A673 (cell line): ENCODE measurements at regions not wholly inside any gene's neighbourhood (a gene's known extent, or its start where the extent isn't known, plus 50 kb on each side); places are given as distances from the start of the nearest gene placed in this dataset.

ENCODE experiments used
- BruUV-seq: library from RNA; stranded (reverse); fragments of 400-500 nt; replicated peaks from 2 replicates; lab custom pipeline; 2021; lab: Mats Ljungman, UMichigan
- CTCF ChIA-PET: fragments of 300-600 bp; sonication (Branson Sonifier 250); formaldehyde crosslinking; loops from one replicate; lab custom pipeline; 2022; ENCODE audit warnings: antibody characterized with exemption; lab: Charles Lee
- POLR2A ChIA-PET: fragments of 300-600 bp; sonication (Branson Sonifier 250); formaldehyde crosslinking; loops from one replicate; lab custom pipeline; 2022; ENCODE audit warnings: antibody characterized with exemption; ENCODE audit not compliant: low non-redundant PET; lab: Charles Lee
- DNase-seq: peaks from one replicate; pipeline ENCODE4 v3.0.0-alpha.2; 2015; ENCODE audit warnings: low spot score
- H3K27ac ChIP-seq: fragments of 200-600 bp; sonication (generic); 2 replicates; pipeline ENCODE4 v1.5.1; 2016; ENCODE audit warnings: mixed run types, low read depth, mild to moderate bottlenecking, mixed read lengths, antibody characterized with exemption, low read length; ENCODE audit not compliant: poor library complexity, severe bottlenecking
- H3K27me3 ChIP-seq: fragments of 200-600 bp; sonication (generic); replicated peaks from 2 replicates; pipeline ENCODE4 v1.6.1; 2017; ENCODE audit warnings: mixed run types, low read depth, mild to moderate bottlenecking, mixed read lengths, antibody characterized with exemption, low read length; ENCODE audit not compliant: insufficient read depth, poor library complexity
- H3K36me3 ChIP-seq: fragments of 200-600 bp; sonication (generic); 2 replicates; pipeline ENCODE4 v1.6.1; 2016; ENCODE audit warnings: mixed run types, mild to moderate bottlenecking, mixed read lengths, antibody characterized with exemption, low read length; ENCODE audit not compliant: insufficient read depth, poor library complexity, severe bottlenecking
- H3K4me1 ChIP-seq: fragments of 200-600 bp; sonication (generic); 2 replicates; pipeline ENCODE4 v1.6.1; 2017; ENCODE audit warnings: mixed run types, mild to moderate bottlenecking, mixed read lengths, antibody characterized with exemption, low read length; ENCODE audit not compliant: insufficient read depth, poor library complexity, severe bottlenecking
- H3K4me3 ChIP-seq: fragments of 200-600 bp; sonication (generic); 2 replicates; pipeline ENCODE4 v1.5.1; 2016; ENCODE audit warnings: low read depth, mixed run types, mild to moderate bottlenecking, mixed read lengths, low read length; ENCODE audit not compliant: poor library complexity, severe bottlenecking
- H3K9me3 ChIP-seq: fragments of 200-600 bp; sonication (generic); 2 replicates; pipeline ENCODE4 v1.6.1; 2016; ENCODE audit warnings: mixed run types, low read depth, mild to moderate bottlenecking, mixed read lengths, antibody characterized with exemption, low read length; ENCODE audit not compliant: poor library complexity, severe bottlenecking
- EZH2 ChIP-seq: fragments of 200-600 bp; sonication (generic); IDR thresholded peaks from 2 replicates; pipeline ENCODE4 v1.6.1; 2017; ENCODE audit warnings: borderline replicate concordance, low read depth, mild to moderate bottlenecking, mixed read lengths, antibody characterized with exemption, low read length; ENCODE audit not compliant: poor library complexity, severe bottlenecking
- intact Hi-C: fragments of 100-400 bp; cut with micrococcal nuclease; formaldehyde crosslinking; loops from one replicate; pipeline ENCODE4 v1.10.0; 2022; ENCODE audit not compliant: unreplicated experiment
- TF ChIP-seq, protein P1 (sequence below): fragments of 300-800, 200-600 bp; sonication (generic); conservative IDR thresholded peaks from 2 replicates; pipeline ENCODE4 v1.5.1; 2017; ENCODE audit warnings: low read depth, mild to moderate bottlenecking, antibody characterized with exemption, low read length, moderate library complexity, mixed read lengths

DNA sequence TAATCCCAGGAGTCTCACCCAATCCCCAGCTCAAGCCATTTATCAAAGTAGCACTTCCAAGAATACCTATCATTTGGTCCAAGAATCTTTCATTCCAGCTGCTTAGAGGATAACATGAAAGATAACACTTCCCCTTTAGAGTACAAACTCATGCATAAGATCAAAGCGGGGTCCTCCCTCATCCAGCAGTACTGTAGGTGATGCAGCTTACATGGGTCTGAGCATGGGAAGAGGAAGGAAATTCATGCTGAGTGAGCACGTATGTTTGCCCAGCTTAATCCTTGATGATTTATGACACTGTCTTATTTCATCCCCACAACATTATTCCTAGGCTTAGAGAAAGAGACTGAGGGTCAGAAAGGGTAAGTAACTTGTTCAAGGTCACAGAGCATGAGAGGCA is 167.1 kb upstream of the GJB5 start:
- ChIA-PET POLR2A (no interaction called here), CTCF (no interaction called here)
- DNase-seq: peak; percentile 64
- intact Hi-C loops: no loop called here
- Histone ChIP-seq H3K36me3 (no peaks in the 10 kb centered on the region), H3K27me3 (no peaks in the 10 kb centered on the region), H3K9me3 (no peaks in the 10 kb centered on the region), H3K4me1 (peaks cover 8% of the 10 kb centered on the region), H3K27ac (no peak overlapping the region), H3K4me3 (no peak overlapping the region)
- BruUV-seq: no TSS peak
- no peak for TF ChIP-seq EZH2
- TF ChIP-seq, protein P1, sequence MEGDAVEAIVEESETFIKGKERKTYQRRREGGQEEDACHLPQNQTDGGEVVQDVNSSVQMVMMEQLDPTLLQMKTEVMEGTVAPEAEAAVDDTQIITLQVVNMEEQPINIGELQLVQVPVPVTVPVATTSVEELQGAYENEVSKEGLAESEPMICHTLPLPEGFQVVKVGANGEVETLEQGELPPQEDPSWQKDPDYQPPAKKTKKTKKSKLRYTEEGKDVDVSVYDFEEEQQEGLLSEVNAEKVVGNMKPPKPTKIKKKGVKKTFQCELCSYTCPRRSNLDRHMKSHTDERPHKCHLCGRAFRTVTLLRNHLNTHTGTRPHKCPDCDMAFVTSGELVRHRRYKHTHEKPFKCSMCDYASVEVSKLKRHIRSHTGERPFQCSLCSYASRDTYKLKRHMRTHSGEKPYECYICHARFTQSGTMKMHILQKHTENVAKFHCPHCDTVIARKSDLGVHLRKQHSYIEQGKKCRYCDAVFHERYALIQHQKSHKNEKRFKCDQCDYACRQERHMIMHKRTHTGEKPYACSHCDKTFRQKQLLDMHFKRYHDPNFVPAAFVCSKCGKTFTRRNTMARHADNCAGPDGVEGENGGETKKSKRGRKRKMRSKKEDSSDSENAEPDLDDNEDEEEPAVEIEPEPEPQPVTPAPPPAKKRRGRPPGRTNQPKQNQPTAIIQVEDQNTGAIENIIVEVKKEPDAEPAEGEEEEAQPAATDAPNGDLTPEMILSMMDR: no peak

GRCh38 chr1:34590211-34590623 is 164.6 kb upstream of the GJB5 start:
- peak; percentile 7 for DNase-seq
- Histone ChIP-seq H3K4me3 (no peak overlapping the region), H3K27me3 (no peaks in the 10 kb centered on the region), H3K4me1 (peaks cover 8% of the 10 kb centered on the region), H3K27ac (no peak overlapping the region), H3K9me3 (no peaks in the 10 kb centered on the region), H3K36me3 (no peaks in the 10 kb centered on the region)
- ChIA-PET CTCF (no interaction called here), POLR2A (no interaction called here)
- no TSS peak for BruUV-seq
- intact Hi-C loops: loop anchor here (10.0 kb wide), 1 partner anchor 425 kb away; the partner anchor contains the start of gene CSMD2
- TF ChIP-seq EZH2: no peak
- TF ChIP-seq, protein P1: no peak

GRCh38 chr1:34591751-34592629 is 162.9 kb upstream of the GJB5 start:
- Histone ChIP-seq H3K4me1 (peaks cover 8% of the 10 kb centered on the region), H3K9me3 (no peaks in the 10 kb centered on the region), H3K27me3 (no peaks in the 10 kb centered on the region), H3K36me3 (no peaks in the 10 kb centered on the region), H3K4me3 (no peak overlapping the region), H3K27ac (no peak overlapping the region)
- CTCF ChIA-PET: no interaction called here
- BruUV-seq: no TSS peak
- TF ChIP-seq, protein P1: no peak
- TF ChIP-seq EZH2: no peak
- DNase-seq: no peak
- POLR2A ChIA-PET: no interaction called here
- intact Hi-C loops: loop anchor here (10.0 kb wide), 1 partner anchor 427 kb away; the partner anchor contains the start of gene CSMD2
